Fibroblast of mammary gland (primary cell): ENCODE measurements at regions not wholly inside any gene's neighbourhood (a gene's known extent, or its start where the extent isn't known, plus 50 kb on each side); places are given as distances from the start of the nearest gene placed in this dataset.
"Not testable (repeated sequence)": the region's sequence is repeated elsewhere in the genome, so short reads cannot be mapped to it uniquely, and the experiment has no call there.

ENCODE experiments used
- DNase-seq: peaks from one replicate; pipeline ENCODE4 v3.0.0-alpha.2; 2010; ENCODE audit warnings: low read depth
- H3K4me3 ChIP-seq: 2 replicates; pipeline ENCODE4 v1.5.1; 2011; ENCODE audit warnings: low read depth, mild to moderate bottlenecking, low read length, moderate library complexity; ENCODE audit not compliant: control insufficient read depth
- CTCF ChIP-seq: conservative IDR thresholded peaks from 2 replicates; pipeline ENCODE4 v1.5.1; 2011; ENCODE audit warnings: low read depth, low read length, inconsistent platforms; ENCODE audit not compliant: control insufficient read depth, insufficient read depth

GRCh38 chr3:106359692-106360091, 490.9 kb upstream of the CBLB start:
- H3K4me3 ChIP-seq: no peak overlapping the region
- TF ChIP-seq CTCF: no peak
- no peak for DNase-seq

- H3K4me3 ChIP-seq, DNase-seq: not testable (repeated sequence)
Measured at GRCh38 chr3:106360901-106361300, 492.1 kb upstream of the CBLB start.

DNA sequence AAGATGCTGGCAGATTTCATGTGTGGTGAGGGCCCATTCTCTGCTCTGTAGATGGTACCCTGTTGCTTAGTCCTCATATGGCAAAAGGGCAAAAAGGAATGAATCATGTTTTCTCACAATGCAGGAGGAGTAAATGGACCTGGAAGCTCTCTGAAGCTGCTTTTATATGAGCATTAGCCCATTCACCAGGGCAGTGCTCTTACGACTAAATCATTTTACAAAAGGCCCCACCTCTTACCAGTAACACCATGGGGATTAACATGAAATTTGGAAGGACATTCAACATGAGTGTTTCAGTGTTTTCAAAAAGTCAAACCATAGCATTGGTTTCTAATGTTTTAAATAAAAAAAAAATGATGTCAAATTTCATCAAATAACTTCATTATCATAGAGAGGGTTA, 495.7 kb upstream of the CBLB start:
- no peak overlapping the region for H3K4me3 ChIP-seq
- no peak for DNase-seq
- TF ChIP-seq CTCF: no peak

DNA sequence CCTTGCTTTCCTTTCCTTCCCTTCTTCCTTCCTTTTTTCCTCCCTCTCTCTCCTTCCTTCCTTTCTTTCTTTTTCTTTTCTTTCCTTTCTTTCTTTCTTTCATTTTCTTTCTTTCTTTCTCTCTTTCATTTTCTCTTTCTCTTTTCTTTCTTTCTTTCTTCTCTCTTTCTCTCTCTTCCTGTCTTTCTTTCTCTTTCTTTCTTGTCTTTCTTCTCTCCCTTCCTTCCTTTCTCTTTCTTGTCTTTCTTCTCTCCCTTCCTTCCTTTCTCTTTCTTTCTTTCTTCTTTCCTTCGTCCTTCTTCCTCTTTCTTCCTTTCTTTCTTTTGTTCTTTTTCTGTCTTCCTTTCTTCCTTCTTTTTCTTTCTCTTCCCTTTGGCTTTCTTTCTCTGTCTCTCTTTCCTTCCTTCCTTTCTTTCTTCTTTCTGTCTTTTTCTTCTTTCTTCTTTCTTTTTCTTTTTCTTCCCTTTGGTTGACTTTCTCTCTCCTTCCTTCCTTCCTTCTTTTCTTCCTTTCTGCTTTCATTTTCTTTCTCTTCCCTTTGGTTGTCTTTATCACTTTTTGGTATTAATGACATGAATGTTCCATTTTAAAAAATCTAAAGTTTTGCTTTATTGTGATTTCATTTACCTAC, 496.4 kb upstream of the CBLB start:
- TF ChIP-seq CTCF: no peak
- H3K4me3 ChIP-seq: no peak overlapping the region
- DNase-seq: no peak

DNA sequence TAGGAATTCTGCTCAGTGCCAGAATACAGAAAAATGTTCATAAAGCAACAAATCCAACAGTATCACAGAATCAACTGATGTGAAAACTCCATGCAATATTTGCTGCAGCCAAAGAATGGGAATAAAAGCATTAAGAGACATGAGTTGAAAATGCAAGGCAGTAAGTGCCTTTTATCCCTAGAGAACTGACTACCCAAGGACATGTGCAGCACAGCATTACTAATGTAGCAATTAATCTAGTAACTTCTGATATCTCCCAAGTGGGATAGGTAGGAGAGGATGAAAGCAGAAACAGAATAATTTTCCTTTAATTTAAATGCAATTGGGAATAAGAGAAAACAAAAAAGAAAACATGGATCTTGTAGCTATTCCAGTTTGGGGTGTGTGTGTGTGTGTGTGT, 497.5 kb upstream of the CBLB start:
- TF ChIP-seq CTCF: no peak
- DNase-seq: no peak
- no peak overlapping the region for H3K4me3 ChIP-seq

GRCh38 chr3:106367496-106367895, 498.7 kb upstream of the CBLB start:
- peak; percentile 2 for DNase-seq
- no peak for TF ChIP-seq CTCF
- H3K4me3 ChIP-seq: no peak overlapping the region

- peak; percentile 18 for DNase-seq
- H3K4me3 ChIP-seq: no peak overlapping the region
- TF ChIP-seq CTCF: no peak
Measured at GRCh38 chr3:106371221-106371970, 502.6 kb upstream of the CBLB start.
